ENCODE measurements at regions not wholly inside any gene's neighbourhood (a gene's known extent, or its start where the extent isn't known, plus 50 kb on each side); places are given as distances from the start of the nearest gene placed in this dataset.

DNA sequence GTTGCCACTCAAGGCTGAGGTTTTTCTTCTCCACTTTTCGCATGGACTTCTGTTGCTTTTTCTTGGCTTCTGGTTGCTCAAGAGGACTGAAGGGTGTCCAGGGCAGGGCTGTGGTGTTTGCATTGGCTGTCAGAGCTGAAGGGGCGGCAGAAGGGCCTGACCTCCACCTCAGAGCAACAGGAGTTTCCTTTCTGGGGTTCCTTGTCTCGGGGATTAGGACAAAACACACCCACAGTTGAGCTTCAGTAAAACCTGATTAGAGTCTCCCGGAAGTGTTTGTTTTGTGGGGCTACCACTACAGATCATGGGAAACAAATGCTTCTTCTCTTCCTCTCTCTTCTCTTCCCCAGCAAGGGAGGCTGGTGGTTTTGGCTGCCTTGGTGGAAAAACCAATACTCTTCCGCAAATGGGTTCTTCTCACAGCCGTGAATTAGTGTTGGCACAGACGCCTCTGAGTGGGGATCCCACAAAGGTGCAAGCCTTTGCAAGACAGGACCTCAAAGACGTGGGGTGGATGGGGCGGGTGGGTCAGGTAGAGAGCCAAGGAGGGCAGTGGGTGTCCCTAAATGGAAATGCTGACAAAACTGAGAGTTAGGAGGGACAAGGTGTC is 317.7 kb upstream of the TBX3 start:
- no peaks in the 10 kb centered on the region for H3K36me3 ChIP-seq
- H3K27ac ChIP-seq = no peak overlapping the region
- no peaks in the 10 kb centered on the region for H3K9me3 ChIP-seq (ENCODE audit: severe bottlenecking)
- peaks cover 7% of the 10 kb centered on the region for H3K27me3 ChIP-seq (ENCODE audit: insufficient read depth, low read depth, severe bottlenecking)
- DNase-seq = no peak
- TF ChIP-seq, protein P1, sequence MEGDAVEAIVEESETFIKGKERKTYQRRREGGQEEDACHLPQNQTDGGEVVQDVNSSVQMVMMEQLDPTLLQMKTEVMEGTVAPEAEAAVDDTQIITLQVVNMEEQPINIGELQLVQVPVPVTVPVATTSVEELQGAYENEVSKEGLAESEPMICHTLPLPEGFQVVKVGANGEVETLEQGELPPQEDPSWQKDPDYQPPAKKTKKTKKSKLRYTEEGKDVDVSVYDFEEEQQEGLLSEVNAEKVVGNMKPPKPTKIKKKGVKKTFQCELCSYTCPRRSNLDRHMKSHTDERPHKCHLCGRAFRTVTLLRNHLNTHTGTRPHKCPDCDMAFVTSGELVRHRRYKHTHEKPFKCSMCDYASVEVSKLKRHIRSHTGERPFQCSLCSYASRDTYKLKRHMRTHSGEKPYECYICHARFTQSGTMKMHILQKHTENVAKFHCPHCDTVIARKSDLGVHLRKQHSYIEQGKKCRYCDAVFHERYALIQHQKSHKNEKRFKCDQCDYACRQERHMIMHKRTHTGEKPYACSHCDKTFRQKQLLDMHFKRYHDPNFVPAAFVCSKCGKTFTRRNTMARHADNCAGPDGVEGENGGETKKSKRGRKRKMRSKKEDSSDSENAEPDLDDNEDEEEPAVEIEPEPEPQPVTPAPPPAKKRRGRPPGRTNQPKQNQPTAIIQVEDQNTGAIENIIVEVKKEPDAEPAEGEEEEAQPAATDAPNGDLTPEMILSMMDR (IDR thresholded peaks at IDR 0.05; ENCODE audit: low read depth, low read length) = no peak
- H3K4me3 ChIP-seq (ENCODE audit: low read depth, low read length) = no peak overlapping the region

DNA sequence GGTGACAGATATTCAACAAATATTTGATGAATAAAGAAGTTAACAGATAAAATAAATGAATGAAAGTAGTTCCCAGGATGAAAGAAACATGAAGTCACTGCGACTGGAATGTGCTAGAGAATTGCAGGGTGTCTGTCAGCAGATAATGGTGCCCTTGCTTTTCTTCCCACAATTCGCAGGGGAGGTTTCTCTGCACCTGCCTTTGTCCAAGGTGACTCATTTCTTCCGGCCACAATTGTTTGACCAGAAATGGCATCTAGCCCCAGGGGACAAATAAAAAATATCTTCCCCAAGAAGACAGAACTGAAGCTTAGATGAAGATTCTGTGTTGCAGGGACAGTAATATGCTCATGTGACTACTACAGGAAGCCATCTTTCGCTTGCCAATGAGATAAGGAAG is 316.1 kb upstream of the TBX3 start:
- TF ChIP-seq, protein P1 (IDR thresholded peaks at IDR 0.05; ENCODE audit: low read depth, low read length) = no peak
- no peaks in the 10 kb centered on the region for H3K9me3 ChIP-seq (ENCODE audit: severe bottlenecking)
- no peak overlapping the region for H3K27ac ChIP-seq
- no peak for DNase-seq
- H3K4me3 ChIP-seq (ENCODE audit: low read depth, low read length) = no peak overlapping the region
- H3K36me3 ChIP-seq = no peaks in the 10 kb centered on the region
- peaks cover 7% of the 10 kb centered on the region for H3K27me3 ChIP-seq (ENCODE audit: insufficient read depth, low read depth, severe bottlenecking)

DNA sequence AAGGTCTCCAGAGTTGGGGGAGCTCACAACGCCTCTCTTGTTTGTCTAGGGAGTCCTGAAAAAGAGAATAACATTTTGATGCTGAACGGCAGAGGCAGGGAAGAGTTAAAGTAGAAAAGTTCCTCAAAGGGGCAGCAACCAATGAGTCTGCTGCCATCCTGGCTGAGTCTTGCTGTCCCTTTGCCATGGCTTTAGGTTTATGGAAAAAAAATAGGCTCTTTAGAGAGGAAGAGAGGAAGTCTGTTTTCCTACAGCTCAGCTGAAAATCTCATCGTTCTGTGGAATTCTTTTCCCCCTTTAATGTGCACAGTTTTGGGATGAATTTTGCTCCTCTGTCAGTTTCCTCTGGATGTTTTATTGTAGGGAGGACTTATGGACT is 314.8 kb upstream of the TBX3 start:
- TF ChIP-seq, protein P1 (IDR thresholded peaks at IDR 0.05; ENCODE audit: low read depth, low read length) = no peak
- H3K36me3 ChIP-seq = no peaks in the 10 kb centered on the region
- H3K9me3 ChIP-seq (ENCODE audit: severe bottlenecking) = no peaks in the 10 kb centered on the region
- H3K27me3 ChIP-seq (ENCODE audit: insufficient read depth, low read depth, severe bottlenecking) = peaks cover 4% of the 10 kb centered on the region
- DNase-seq = no peak
- no peak overlapping the region for H3K27ac ChIP-seq
- H3K4me3 ChIP-seq (ENCODE audit: low read depth, low read length) = no peak overlapping the region

DNA sequence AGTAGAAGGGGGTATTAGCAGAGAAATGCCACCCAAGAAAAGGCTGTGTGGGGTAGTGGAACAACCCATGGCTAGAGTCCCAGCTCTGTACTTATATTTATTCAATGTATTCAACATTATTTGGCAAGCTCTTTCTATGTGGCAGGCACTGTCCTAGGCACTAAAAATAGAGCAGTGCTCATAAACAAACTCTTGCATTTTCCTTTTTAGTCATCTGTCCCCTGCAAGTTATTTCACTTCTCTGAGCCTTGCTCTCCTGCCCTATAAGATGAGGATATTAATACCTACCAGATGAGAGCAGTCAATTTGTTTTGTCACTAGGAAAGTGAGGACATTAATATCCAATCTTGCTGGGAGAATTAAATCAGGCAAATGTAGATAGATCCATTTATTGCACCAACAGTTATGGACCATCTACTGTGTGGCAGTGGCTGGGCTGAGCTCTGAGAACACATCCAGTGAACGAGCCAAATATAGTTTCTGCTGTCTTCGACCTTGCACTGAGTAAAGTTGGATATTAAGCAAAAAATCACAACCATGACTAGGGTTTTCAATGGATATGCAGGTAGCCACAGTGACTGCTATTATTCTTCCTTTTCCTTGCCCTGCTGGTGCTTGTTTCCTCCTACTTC is 314.3 kb upstream of the TBX3 start:
- Histone ChIP-seq H3K9me3 (ENCODE audit: severe bottlenecking) (no peaks in the 10 kb centered on the region), H3K36me3 (no peaks in the 10 kb centered on the region), H3K4me3 (ENCODE audit: low read depth, low read length) (no peak overlapping the region), H3K27me3 (ENCODE audit: insufficient read depth, low read depth, severe bottlenecking) (peaks cover 4% of the 10 kb centered on the region), H3K27ac (no peak overlapping the region)
- TF ChIP-seq, protein P1 (IDR thresholded peaks at IDR 0.05; ENCODE audit: low read depth, low read length) = no peak
- DNase-seq = no peak

DNA sequence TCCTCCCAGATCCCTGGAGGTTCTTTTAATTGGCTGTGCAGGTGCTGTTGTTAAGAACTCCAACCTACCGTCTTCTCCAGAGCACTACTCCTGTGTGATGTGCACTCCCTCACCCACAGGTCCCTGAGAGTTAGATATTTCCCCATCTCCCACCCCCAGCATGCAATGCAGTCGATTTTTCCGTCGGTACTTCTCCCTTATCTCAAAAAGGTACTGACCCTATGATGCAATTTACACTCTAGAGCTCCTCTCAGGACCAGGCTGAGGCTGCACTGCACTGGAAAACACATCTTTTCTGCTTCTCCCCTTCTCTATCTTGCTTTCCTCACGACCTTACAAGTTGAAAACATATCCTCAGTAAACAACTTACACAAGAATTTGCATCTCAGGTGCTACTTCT is 312.4 kb upstream of the TBX3 start:
- TF ChIP-seq, protein P1 (IDR thresholded peaks at IDR 0.05; ENCODE audit: low read depth, low read length) = no peak
- H3K36me3 ChIP-seq = no peaks in the 10 kb centered on the region
- H3K27me3 ChIP-seq (ENCODE audit: insufficient read depth, low read depth, severe bottlenecking) = no peaks in the 10 kb centered on the region
- no peak overlapping the region for H3K27ac ChIP-seq
- DNase-seq = no peak
- no peaks in the 10 kb centered on the region for H3K9me3 ChIP-seq (ENCODE audit: severe bottlenecking)
- no peak overlapping the region for H3K4me3 ChIP-seq (ENCODE audit: low read depth, low read length)

DNA sequence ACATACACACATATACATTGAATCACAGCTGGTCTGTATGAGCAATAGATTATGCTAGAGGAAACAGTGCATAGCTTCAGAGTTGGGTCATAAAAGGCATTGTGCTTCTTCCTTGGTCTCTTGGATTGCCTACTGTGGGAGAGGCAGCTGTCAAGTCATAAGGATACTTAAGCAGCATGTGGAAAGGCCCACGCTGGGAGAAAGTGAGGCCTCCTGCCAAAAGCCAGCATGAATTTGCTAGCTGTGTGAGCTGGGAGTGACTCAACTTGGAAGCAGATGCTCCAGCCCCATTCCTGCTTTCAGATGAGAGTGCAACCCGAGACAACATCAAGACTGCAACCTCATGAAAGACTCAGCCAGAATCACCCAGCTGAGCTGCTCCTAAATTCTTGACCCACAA is 311.9 kb upstream of the TBX3 start:
- H3K27ac ChIP-seq = no peak overlapping the region
- H3K9me3 ChIP-seq (ENCODE audit: severe bottlenecking) = no peaks in the 10 kb centered on the region
- no peak for DNase-seq
- H3K27me3 ChIP-seq (ENCODE audit: insufficient read depth, low read depth, severe bottlenecking) = no peaks in the 10 kb centered on the region
- H3K4me3 ChIP-seq (ENCODE audit: low read depth, low read length) = no peak overlapping the region
- TF ChIP-seq, protein P1 (IDR thresholded peaks at IDR 0.05; ENCODE audit: low read depth, low read length) = no peak
- H3K36me3 ChIP-seq = no peaks in the 10 kb centered on the region

All from WERI-Rb-1 (cell line).